ENCODE measurements at regions not wholly inside any gene's neighbourhood (a gene's known extent, or its start where the extent isn't known, plus 50 kb on each side); places are given as distances from the start of the nearest gene placed in this dataset.
"Not testable (repeated sequence)": the region's sequence is repeated elsewhere in the genome, so short reads cannot be mapped to it uniquely, and the experiment has no call there.

- intact Hi-C loops (cut with DNase I), result no loop called here
- no peak for DNase-seq (ENCODE audit: low spot score)
These were observed 420.7 kb downstream of the NPIPA8 start for GRCh38 chr16:17915791-17916190.

GRCh38 chr16:17914168-17914567, 422.4 kb downstream of the NPIPA8 start:
- no peak for DNase-seq (ENCODE audit: low spot score)
- intact Hi-C loops (cut with DNase I), result no loop called here

- DNase-seq (ENCODE audit: low spot score); intact Hi-C loops (cut with DNase I): not testable (repeated sequence)
These were observed 425.0 kb downstream of the NPIPA8 start for GRCh38 chr16:17911578-17911977.

- intact Hi-C loops (cut with DNase I), result not testable (repeated sequence)
These were observed 429.9 kb downstream of the NPIPA8 start for GRCh38 chr16:17906626-17907025.

GRCh38 chr16:17901309-17901708, 430.5 kb upstream of the XYLT1 start:
- intact Hi-C loops (cut with DNase I), result no loop called here
- no peak for DNase-seq (ENCODE audit: low spot score)

More at GRCh38 chr16:17906626-17907025, 429.9 kb downstream of the NPIPA8 start:
- not testable (repeated sequence) for DNase-seq (ENCODE audit: low spot score)

GRCh38 chr16:17899141-17899540, 428.4 kb upstream of the XYLT1 start:
- intact Hi-C loops (cut with DNase I), result loop anchor here in 1 of 2 donors (2.0 kb wide), 1 partner anchor 44 kb away; no protein-coding TSS in a partner anchor
- DNase-seq (ENCODE audit: low spot score), result no peak

- no peak for DNase-seq (ENCODE audit: low spot score)
- intact Hi-C loops (cut with DNase I), result no loop called here
These were observed 417.2 kb upstream of the XYLT1 start for GRCh38 chr16:17887963-17888362.

- no peak for DNase-seq (ENCODE audit: low spot score)
- intact Hi-C loops (cut with DNase I), result no loop called here
These were observed 415.0 kb upstream of the XYLT1 start for GRCh38 chr16:17885659-17886207.

- intact Hi-C loops (cut with DNase I), result no loop called here
These were observed 407.1 kb upstream of the XYLT1 start for GRCh38 chr16:17877821-17878360.

GRCh38 chr16:17866996-17867395, 396.2 kb upstream of the XYLT1 start:
- intact Hi-C loops (cut with DNase I), result no loop called here
- DNase-seq (ENCODE audit: low spot score), result no peak

More at GRCh38 chr16:17877821-17878360, 407.1 kb upstream of the XYLT1 start:
- DNase-seq (ENCODE audit: low spot score), result no peak

- DNase-seq (ENCODE audit: low spot score), result no peak
- intact Hi-C loops (cut with DNase I), result no loop called here
These were observed 391.3 kb upstream of the XYLT1 start for GRCh38 chr16:17861981-17862479.

GRCh38 chr16:17858061-17858460, 387.3 kb upstream of the XYLT1 start:
- intact Hi-C loops (cut with DNase I), result no loop called here
- DNase-seq (ENCODE audit: low spot score), result no peak

GRCh38 chr16:17853958-17854357, 383.2 kb upstream of the XYLT1 start:
- no peak for DNase-seq (ENCODE audit: low spot score)
- intact Hi-C loops (cut with DNase I), result no loop called here

GRCh38 chr16:17852977-17853702, 382.4 kb upstream of the XYLT1 start:
- no peak for DNase-seq (ENCODE audit: low spot score)
- intact Hi-C loops (cut with DNase I), result no loop called here

- no peak for DNase-seq (ENCODE audit: low spot score)
- intact Hi-C loops (cut with DNase I), result no loop called here
These were observed 380.0 kb upstream of the XYLT1 start for GRCh38 chr16:17850581-17851250.

GRCh38 chr16:17847234-17847795, 376.6 kb upstream of the XYLT1 start:
- DNase-seq (ENCODE audit: low spot score), result no peak
- intact Hi-C loops (cut with DNase I), result loop anchor here in 1 of 2 donors (10.0 kb wide), 1 partner anchor 553 kb away; no protein-coding TSS in a partner anchor

- no peak for DNase-seq (ENCODE audit: low spot score)
- intact Hi-C loops (cut with DNase I), result loop anchor here in 1 of 2 donors (10.0 kb wide), 1 partner anchor 551 kb away; no protein-coding TSS in a partner anchor
These were observed 375.3 kb upstream of the XYLT1 start for GRCh38 chr16:17846030-17846429.

- no peak for DNase-seq (ENCODE audit: low spot score)
- intact Hi-C loops (cut with DNase I), result loop anchor here in 1 of 2 donors (10.0 kb wide), 1 partner anchor 550 kb away; no protein-coding TSS in a partner anchor
These were observed 374.3 kb upstream of the XYLT1 start for GRCh38 chr16:17845031-17845430.

- intact Hi-C loops (cut with DNase I), result loop anchor here in 1 of 2 donors (10.0 kb wide), 1 partner anchor 549 kb away; no protein-coding TSS in a partner anchor
- DNase-seq (ENCODE audit: low spot score), result no peak
These were observed 373.1 kb upstream of the XYLT1 start for GRCh38 chr16:17843905-17844304.

Data from posterior vena cava (tissue), 2 donors.